ENCODE measurements at regions not wholly inside any gene's neighbourhood (a gene's known extent, or its start where the extent isn't known, plus 50 kb on each side); places are given as distances from the start of the nearest gene placed in this dataset.
"Not testable (repeated sequence)": the region's sequence is repeated elsewhere in the genome, so short reads cannot be mapped to it uniquely, and the experiment has no call there.

- no peak for ATAC-seq
Measured at GRCh38 chr2:65636813-65637483, 204.5 kb upstream of the SPRED2 start.

- ATAC-seq = no peak
Measured at GRCh38 chr2:65636024-65636423, 203.6 kb upstream of the SPRED2 start.

- ATAC-seq = no peak
Measured at GRCh38 chr2:65634304-65634703, 201.9 kb upstream of the SPRED2 start.

GRCh38 chr2:65630643-65631042 is 198.2 kb upstream of the SPRED2 start:
- no peak for ATAC-seq

- no peak for ATAC-seq
Measured at GRCh38 chr2:65628156-65628555, 195.8 kb upstream of the SPRED2 start.

GRCh38 chr2:65626831-65627230 is 194.4 kb upstream of the SPRED2 start:
- ATAC-seq = no peak

GRCh38 chr2:65625982-65626381 is 193.6 kb upstream of the SPRED2 start:
- ATAC-seq = no peak

GRCh38 chr2:65622951-65623535 is 190.6 kb upstream of the SPRED2 start:
- ATAC-seq = no peak

GRCh38 chr2:65622499-65622898 is 190.1 kb upstream of the SPRED2 start:
- no peak for ATAC-seq

- ATAC-seq = no peak
Measured at GRCh38 chr2:65620524-65620923, 188.1 kb upstream of the SPRED2 start.

- no peak for ATAC-seq
Measured at GRCh38 chr2:65620026-65620425, 187.6 kb upstream of the SPRED2 start.

- ATAC-seq = no peak
Measured at GRCh38 chr2:65615602-65616001, 183.2 kb upstream of the SPRED2 start.

- ATAC-seq = no peak
Measured at GRCh38 chr2:65613968-65614555, 181.7 kb upstream of the SPRED2 start.

- ATAC-seq = no peak
Measured at GRCh38 chr2:65611488-65611887, 179.1 kb upstream of the SPRED2 start.

GRCh38 chr2:65608916-65609315 is 176.5 kb upstream of the SPRED2 start:
- ATAC-seq = no peak

GRCh38 chr2:65608466-65608865 is 176.1 kb upstream of the SPRED2 start:
- ATAC-seq = no peak

- ATAC-seq = no peak
Measured at GRCh38 chr2:65607662-65608305, 175.4 kb upstream of the SPRED2 start.

GRCh38 chr2:65605743-65606058 is 173.3 kb upstream of the SPRED2 start:
- no peak for ATAC-seq

- no peak for ATAC-seq
Measured at GRCh38 chr2:65605058-65605742, 172.8 kb upstream of the SPRED2 start.

- ATAC-seq = no peak
Measured at GRCh38 chr2:65604246-65604645, 171.8 kb upstream of the SPRED2 start.

- no peak for ATAC-seq
Measured at GRCh38 chr2:65602603-65603235, 170.3 kb upstream of the SPRED2 start.

GRCh38 chr2:65600871-65601270 is 168.5 kb upstream of the SPRED2 start:
- not testable (repeated sequence) for ATAC-seq

GRCh38 chr2:65600351-65600750 is 168.0 kb upstream of the SPRED2 start:
- not testable (repeated sequence) for ATAC-seq

Measured in esophagus mucosa (tissue), 1 donor.